ENCODE measurements at regions not wholly inside any gene's neighbourhood (a gene's known extent, or its start where the extent isn't known, plus 50 kb on each side); places are given as distances from the start of the nearest gene placed in this dataset.

GRCh38 chr5:167732499-167732898 lies 558.9 kb upstream of the WWC1 start:
- Mint-ChIP-seq H3K36me3 (ENCODE audit: low read depth) (no peaks in the 10 kb centered on the region), H3K27me3 (no peaks in the 10 kb centered on the region), H3K4me1 (ENCODE audit: low read depth) (no peaks in the 10 kb centered on the region), H3K9me3 (peaks cover 3% of the 10 kb centered on the region), H3K4me3 (no peak overlapping the region), H3K27ac (no peak overlapping the region)

GRCh38 chr5:167736992-167737391 lies 554.5 kb upstream of the WWC1 start:
- H3K27ac Mint-ChIP-seq, result no peak overlapping the region
- no peak overlapping the region for H3K4me3 Mint-ChIP-seq
- no peaks in the 10 kb centered on the region for H3K4me1 Mint-ChIP-seq (ENCODE audit: low read depth)
- no peaks in the 10 kb centered on the region for H3K36me3 Mint-ChIP-seq (ENCODE audit: low read depth)
- peaks cover 3% of the 10 kb centered on the region for H3K9me3 Mint-ChIP-seq
- no peaks in the 10 kb centered on the region for H3K27me3 Mint-ChIP-seq

- no peaks in the 10 kb centered on the region for H3K4me1 Mint-ChIP-seq (ENCODE audit: low read depth)
- H3K27ac Mint-ChIP-seq, result no peak overlapping the region
- H3K27me3 Mint-ChIP-seq, result no peaks in the 10 kb centered on the region
Observed at GRCh38 chr5:167743695-167744464, 547.6 kb upstream of the WWC1 start.

GRCh38 chr5:167745868-167746267 lies 545.6 kb upstream of the WWC1 start:
- peaks cover 8% of the 10 kb centered on the region for H3K9me3 Mint-ChIP-seq
- no peaks in the 10 kb centered on the region for H3K27me3 Mint-ChIP-seq
- no peak overlapping the region for H3K27ac Mint-ChIP-seq
- no peaks in the 10 kb centered on the region for H3K4me1 Mint-ChIP-seq (ENCODE audit: low read depth)
- H3K4me3 Mint-ChIP-seq, result no peak overlapping the region
- no peaks in the 10 kb centered on the region for H3K36me3 Mint-ChIP-seq (ENCODE audit: low read depth)

More at GRCh38 chr5:167743695-167744464, 547.6 kb upstream of the WWC1 start:
- Mint-ChIP-seq H3K4me3 (no peak overlapping the region), H3K36me3 (ENCODE audit: low read depth) (no peaks in the 10 kb centered on the region), H3K9me3 (peaks cover 8% of the 10 kb centered on the region)

GRCh38 chr5:167750586-167750985 lies 540.9 kb upstream of the WWC1 start:
- Mint-ChIP-seq H3K4me1 (ENCODE audit: low read depth) (no peaks in the 10 kb centered on the region), H3K9me3 (no peaks in the 10 kb centered on the region), H3K4me3 (no peak overlapping the region), H3K27me3 (no peaks in the 10 kb centered on the region), H3K36me3 (ENCODE audit: low read depth) (no peaks in the 10 kb centered on the region), H3K27ac (no peak overlapping the region)

- Mint-ChIP-seq H3K4me1 (ENCODE audit: low read depth) (no peaks in the 10 kb centered on the region), H3K9me3 (no peaks in the 10 kb centered on the region), H3K27ac (no peak overlapping the region), H3K36me3 (ENCODE audit: low read depth) (no peaks in the 10 kb centered on the region), H3K27me3 (no peaks in the 10 kb centered on the region), H3K4me3 (no peak overlapping the region)
Observed at GRCh38 chr5:167752936-167753335, 538.5 kb upstream of the WWC1 start.

GRCh38 chr5:167753725-167754490 lies 537.5 kb upstream of the WWC1 start:
- Mint-ChIP-seq H3K9me3 (no peaks in the 10 kb centered on the region), H3K27ac (no peak overlapping the region)

GRCh38 chr5:167754501-167755021 lies 536.9 kb upstream of the WWC1 start:
- H3K36me3 Mint-ChIP-seq (ENCODE audit: low read depth), result no peaks in the 10 kb centered on the region
- no peaks in the 10 kb centered on the region for H3K27me3 Mint-ChIP-seq
- H3K4me1 Mint-ChIP-seq (ENCODE audit: low read depth), result no peaks in the 10 kb centered on the region
- no peak overlapping the region for H3K4me3 Mint-ChIP-seq
- no peak overlapping the region for H3K27ac Mint-ChIP-seq
- no peaks in the 10 kb centered on the region for H3K9me3 Mint-ChIP-seq

More at GRCh38 chr5:167753725-167754490, 537.5 kb upstream of the WWC1 start:
- Mint-ChIP-seq H3K4me1 (ENCODE audit: low read depth) (no peaks in the 10 kb centered on the region), H3K27me3 (no peaks in the 10 kb centered on the region), H3K36me3 (ENCODE audit: low read depth) (no peaks in the 10 kb centered on the region), H3K4me3 (no peak overlapping the region)

GRCh38 chr5:167755420-167755819 lies 536.0 kb upstream of the WWC1 start:
- Mint-ChIP-seq H3K36me3 (ENCODE audit: low read depth) (no peaks in the 10 kb centered on the region), H3K4me3 (no peak overlapping the region), H3K9me3 (no peaks in the 10 kb centered on the region), H3K27me3 (no peaks in the 10 kb centered on the region), H3K4me1 (ENCODE audit: low read depth) (no peaks in the 10 kb centered on the region), H3K27ac (no peak overlapping the region)

GRCh38 chr5:167759057-167759821 lies 532.2 kb upstream of the WWC1 start:
- H3K4me3 Mint-ChIP-seq, result no peak overlapping the region
- H3K27me3 Mint-ChIP-seq, result no peaks in the 10 kb centered on the region
- no peaks in the 10 kb centered on the region for H3K4me1 Mint-ChIP-seq (ENCODE audit: low read depth)
- no peaks in the 10 kb centered on the region for H3K9me3 Mint-ChIP-seq
- H3K27ac Mint-ChIP-seq, result no peak overlapping the region
- no peaks in the 10 kb centered on the region for H3K36me3 Mint-ChIP-seq (ENCODE audit: low read depth)

- Mint-ChIP-seq H3K27me3 (no peaks in the 10 kb centered on the region), H3K4me1 (ENCODE audit: low read depth) (no peaks in the 10 kb centered on the region), H3K4me3 (no peak overlapping the region), H3K36me3 (ENCODE audit: low read depth) (no peaks in the 10 kb centered on the region), H3K27ac (no peak overlapping the region), H3K9me3 (peaks cover 7% of the 10 kb centered on the region)
Observed at GRCh38 chr5:167763772-167764171, 527.7 kb upstream of the WWC1 start.

GRCh38 chr5:167764641-167765289 lies 526.7 kb upstream of the WWC1 start:
- H3K4me3 Mint-ChIP-seq, result no peak overlapping the region
- no peaks in the 10 kb centered on the region for H3K36me3 Mint-ChIP-seq (ENCODE audit: low read depth)
- no peaks in the 10 kb centered on the region for H3K4me1 Mint-ChIP-seq (ENCODE audit: low read depth)
- peaks cover 7% of the 10 kb centered on the region for H3K9me3 Mint-ChIP-seq
- H3K27ac Mint-ChIP-seq, result no peak overlapping the region
- H3K27me3 Mint-ChIP-seq, result no peaks in the 10 kb centered on the region

GRCh38 chr5:167765352-167765751 lies 526.1 kb upstream of the WWC1 start:
- Mint-ChIP-seq H3K4me1 (ENCODE audit: low read depth) (no peaks in the 10 kb centered on the region), H3K27ac (no peak overlapping the region), H3K4me3 (no peak overlapping the region), H3K9me3 (peaks cover 7% of the 10 kb centered on the region), H3K27me3 (no peaks in the 10 kb centered on the region), H3K36me3 (ENCODE audit: low read depth) (no peaks in the 10 kb centered on the region)

- Mint-ChIP-seq H3K4me3 (no peak overlapping the region), H3K36me3 (ENCODE audit: low read depth) (no peaks in the 10 kb centered on the region), H3K9me3 (peaks cover 10% of the 10 kb centered on the region), H3K4me1 (ENCODE audit: low read depth) (no peaks in the 10 kb centered on the region), H3K27ac (no peak overlapping the region), H3K27me3 (no peaks in the 10 kb centered on the region)
Observed at GRCh38 chr5:167766957-167767356, 524.5 kb upstream of the WWC1 start.
